ENCODE measurements at regions not wholly inside any gene's neighbourhood (a gene's known extent, or its start where the extent isn't known, plus 50 kb on each side); places are given as distances from the start of the nearest gene placed in this dataset.
A peak's percentile ranks its signal among the peaks of the same experiment; 100 is the strongest.

DNA sequence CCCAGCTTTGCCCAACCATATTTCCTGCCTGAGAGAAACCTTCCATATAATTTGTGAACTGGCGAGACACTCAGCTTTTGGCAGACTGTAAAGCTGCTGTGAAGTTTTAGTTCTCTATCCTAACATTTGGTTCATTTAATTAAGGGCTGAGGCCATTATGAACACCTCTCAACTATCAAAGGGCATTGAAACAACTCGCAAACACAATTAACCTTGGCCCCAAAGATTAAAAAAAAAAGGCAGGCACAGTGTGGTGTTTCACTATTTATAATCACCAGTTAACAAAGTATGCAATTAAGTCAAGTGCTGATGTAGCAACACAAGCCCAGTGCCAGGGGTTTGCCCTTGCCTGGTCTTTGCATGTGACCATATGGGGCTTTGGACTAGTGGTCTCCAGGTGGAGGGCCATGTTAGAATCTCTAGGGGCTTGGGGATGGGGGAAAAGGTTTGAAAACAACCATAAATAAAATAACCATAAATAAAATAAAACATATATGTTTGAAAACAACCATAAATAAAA lies 297.6 kb upstream of the SKOR2 start:
- TF ChIP-seq, protein P1, sequence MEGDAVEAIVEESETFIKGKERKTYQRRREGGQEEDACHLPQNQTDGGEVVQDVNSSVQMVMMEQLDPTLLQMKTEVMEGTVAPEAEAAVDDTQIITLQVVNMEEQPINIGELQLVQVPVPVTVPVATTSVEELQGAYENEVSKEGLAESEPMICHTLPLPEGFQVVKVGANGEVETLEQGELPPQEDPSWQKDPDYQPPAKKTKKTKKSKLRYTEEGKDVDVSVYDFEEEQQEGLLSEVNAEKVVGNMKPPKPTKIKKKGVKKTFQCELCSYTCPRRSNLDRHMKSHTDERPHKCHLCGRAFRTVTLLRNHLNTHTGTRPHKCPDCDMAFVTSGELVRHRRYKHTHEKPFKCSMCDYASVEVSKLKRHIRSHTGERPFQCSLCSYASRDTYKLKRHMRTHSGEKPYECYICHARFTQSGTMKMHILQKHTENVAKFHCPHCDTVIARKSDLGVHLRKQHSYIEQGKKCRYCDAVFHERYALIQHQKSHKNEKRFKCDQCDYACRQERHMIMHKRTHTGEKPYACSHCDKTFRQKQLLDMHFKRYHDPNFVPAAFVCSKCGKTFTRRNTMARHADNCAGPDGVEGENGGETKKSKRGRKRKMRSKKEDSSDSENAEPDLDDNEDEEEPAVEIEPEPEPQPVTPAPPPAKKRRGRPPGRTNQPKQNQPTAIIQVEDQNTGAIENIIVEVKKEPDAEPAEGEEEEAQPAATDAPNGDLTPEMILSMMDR (IDR thresholded peaks at IDR 0.05): no peak
- TF ChIP-seq ZFX (IDR thresholded peaks at IDR 0.05; ENCODE audit: borderline replicate concordance): no peak
- no peak overlapping the region for H3K27ac ChIP-seq

DNA sequence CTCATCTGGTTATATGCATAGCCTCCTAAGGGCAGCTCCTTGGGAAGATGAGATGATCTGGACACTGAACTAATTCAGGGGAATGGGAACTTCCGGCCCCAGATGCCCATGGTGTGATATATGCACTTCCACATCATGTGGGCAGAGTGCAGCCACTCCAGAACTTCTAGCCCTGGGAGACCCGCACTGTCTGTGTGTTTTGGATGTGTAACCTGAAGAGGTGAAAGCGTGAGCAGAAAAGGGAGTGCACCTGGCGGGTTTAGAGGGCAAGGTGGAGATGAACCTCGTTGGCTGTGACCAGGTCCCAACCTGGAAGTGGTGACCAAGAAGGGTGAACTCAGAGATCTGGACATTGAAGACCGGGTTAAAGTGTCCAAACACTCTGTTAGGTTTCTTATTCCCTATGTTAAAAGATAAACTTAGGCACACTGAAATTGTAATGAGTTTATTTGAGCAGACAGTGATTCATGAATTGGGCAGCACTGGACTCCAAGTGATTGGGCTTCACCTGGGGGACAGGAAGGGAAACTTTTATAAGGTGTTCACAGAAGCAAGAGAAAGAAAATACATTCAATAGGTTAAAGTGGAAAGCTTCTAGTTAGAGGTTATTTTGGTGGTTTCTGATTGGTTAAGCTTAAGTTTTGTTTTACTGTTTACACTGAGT lies 296.2 kb upstream of the SKOR2 start:
- no peak overlapping the region for H3K27ac ChIP-seq
- TF ChIP-seq ZFX (IDR thresholded peaks at IDR 0.05; ENCODE audit: borderline replicate concordance): no peak
- TF ChIP-seq, protein P1 (IDR thresholded peaks at IDR 0.05): no peak

DNA sequence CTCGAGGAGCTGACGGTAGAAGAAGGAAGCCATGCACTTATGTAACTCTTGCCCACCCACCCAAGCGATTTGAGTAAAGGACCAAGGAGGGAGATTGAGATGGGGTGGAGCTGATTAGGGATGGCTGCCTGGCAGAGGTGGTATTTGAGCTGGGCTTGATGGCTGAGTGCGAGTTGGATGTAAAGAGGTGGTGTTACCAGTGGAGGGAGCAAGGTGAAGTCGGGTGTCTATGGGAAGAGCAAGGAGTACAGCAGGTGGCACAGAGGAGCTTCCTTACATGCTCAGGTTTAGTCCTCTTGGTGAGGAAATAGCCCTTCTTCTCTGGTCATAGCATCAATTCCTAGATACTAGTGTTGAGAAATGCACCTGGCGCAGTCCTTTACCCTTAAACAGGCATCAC lies 294.2 kb upstream of the SKOR2 start:
- TF ChIP-seq ZFX (IDR thresholded peaks at IDR 0.05; ENCODE audit: borderline replicate concordance): no peak
- TF ChIP-seq, protein P1 (IDR thresholded peaks at IDR 0.05): no peak

DNA sequence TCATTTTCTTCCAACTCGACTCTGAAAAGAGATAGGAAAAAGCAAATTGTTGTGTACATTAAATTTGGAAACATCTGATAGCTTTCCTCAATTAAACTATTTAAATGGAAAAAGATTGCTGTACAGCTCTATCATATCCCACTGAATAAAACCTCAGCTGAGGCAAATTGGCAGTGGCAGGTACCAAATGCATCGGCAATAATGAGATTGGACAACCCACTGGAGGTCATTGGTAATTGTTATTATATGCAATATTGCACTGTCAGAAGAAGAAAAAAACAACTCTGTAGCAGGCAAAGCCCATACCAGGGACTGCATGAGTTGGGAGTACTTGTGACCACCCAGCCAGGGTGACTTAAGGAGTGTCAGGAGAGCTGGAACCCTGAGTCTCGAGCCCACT lies 291.6 kb upstream of the SKOR2 start:
- no peak overlapping the region for H3K27ac ChIP-seq
- no peak for TF ChIP-seq ZFX (IDR thresholded peaks at IDR 0.05; ENCODE audit: borderline replicate concordance)
- TF ChIP-seq, protein P1 (IDR thresholded peaks at IDR 0.05): no peak

More for the DNA sequence above, 294.2 kb upstream of the SKOR2 start:
- H3K27ac ChIP-seq: no peak overlapping the region

DNA sequence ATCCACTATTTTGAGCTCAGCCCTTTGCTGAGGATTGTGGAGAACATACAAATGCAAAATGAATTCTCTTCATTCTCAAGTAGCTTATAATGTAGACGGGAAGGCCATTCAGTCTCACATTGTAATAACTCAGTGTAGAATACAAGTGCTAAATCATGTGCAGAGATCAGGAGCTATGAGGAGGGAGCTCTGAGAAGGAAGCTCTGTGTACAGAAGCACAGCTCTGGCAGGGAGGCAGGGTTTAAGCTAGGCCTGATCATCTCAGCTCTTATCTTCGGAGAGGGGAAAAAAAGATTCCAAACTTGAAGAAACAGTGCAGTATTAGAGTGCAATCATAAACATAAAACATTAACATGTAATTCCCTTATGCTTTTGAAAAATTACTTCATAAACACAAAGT lies 291.1 kb upstream of the SKOR2 start:
- H3K27ac ChIP-seq: no peak overlapping the region
- no peak for TF ChIP-seq ZFX (IDR thresholded peaks at IDR 0.05; ENCODE audit: borderline replicate concordance)
- TF ChIP-seq, protein P1 (IDR thresholded peaks at IDR 0.05): no peak

DNA sequence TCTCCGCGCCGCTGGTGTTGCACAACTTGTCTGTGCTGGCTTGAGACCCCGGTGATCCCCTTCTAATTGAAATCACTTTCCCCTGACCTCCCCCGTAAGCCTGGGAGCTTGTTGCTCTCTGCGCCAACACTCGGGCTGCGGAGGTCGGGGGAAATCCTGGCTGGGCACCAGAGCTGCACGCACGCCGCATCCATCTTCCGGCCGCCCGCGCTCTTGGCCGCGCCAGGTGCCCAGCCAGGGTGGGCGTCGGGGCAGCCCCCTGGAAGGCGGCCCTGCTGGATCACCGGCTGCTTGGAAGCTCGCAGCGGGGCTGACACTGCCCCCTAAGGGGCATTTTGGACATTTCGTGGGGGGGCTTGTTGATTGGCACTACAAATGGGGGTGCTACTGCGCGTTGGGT lies 280.3 kb upstream of the SKOR2 start:
- no peak for TF ChIP-seq ZFX (IDR thresholded peaks at IDR 0.05; ENCODE audit: borderline replicate concordance)
- TF ChIP-seq, protein P1 (IDR thresholded peaks at IDR 0.05): peak; percentile 30; the same call in 1 of the 2 replicates
- no peak overlapping the region for H3K27ac ChIP-seq

DNA sequence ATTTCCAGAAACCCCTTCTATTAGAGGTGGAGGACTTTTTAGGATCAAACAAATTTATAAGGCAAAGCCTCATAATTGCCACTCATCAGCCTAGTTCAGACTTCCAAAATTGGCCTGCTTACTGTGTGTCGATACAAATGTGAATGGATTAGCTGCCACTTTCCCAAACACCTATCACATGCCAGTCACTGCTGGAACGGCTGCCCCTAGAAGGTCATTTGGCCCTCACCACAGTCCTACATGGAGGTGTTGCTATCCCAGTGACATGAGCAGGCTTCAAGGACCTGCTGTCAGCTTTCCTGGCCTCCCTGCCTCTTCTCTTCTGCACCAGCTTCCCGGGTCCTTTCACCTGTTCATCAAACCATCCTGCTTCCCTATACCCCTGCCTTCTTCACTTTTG lies 279.2 kb upstream of the SKOR2 start:
- TF ChIP-seq ZFX (IDR thresholded peaks at IDR 0.05; ENCODE audit: borderline replicate concordance): no peak
- TF ChIP-seq, protein P1 (IDR thresholded peaks at IDR 0.05): no peak
- H3K27ac ChIP-seq: no peak overlapping the region
